Mononuclear cell (primary cell): ENCODE measurements at regions not wholly inside any gene's neighbourhood (a gene's known extent, or its start where the extent isn't known, plus 50 kb on each side); places are given as distances from the start of the nearest gene placed in this dataset.
"Not testable (repeated sequence)": the region's sequence is repeated elsewhere in the genome, so short reads cannot be mapped to it uniquely, and the experiment has no call there.

Source experiments
- H3K27me3 ChIP-seq: 2 replicates; pipeline ENCODE4 v1.6.0; 2011; ENCODE audit warnings: low read length, control low read depth; ENCODE audit not compliant: insufficient read depth
- H3K4me1 ChIP-seq: 2 replicates; pipeline ENCODE4 v1.5.1; 2011; ENCODE audit warnings: mild to moderate bottlenecking, low read length, control low read depth; ENCODE audit not compliant: insufficient read depth
- H3K4me3 ChIP-seq: 2 replicates; pipeline ENCODE4 v1.5.1; 2011; ENCODE audit warnings: mild to moderate bottlenecking, low read length, moderate library complexity
- H3K9me3 ChIP-seq: 2 replicates; pipeline ENCODE4 v1.5.1; 2011; ENCODE audit warnings: low read depth, mild to moderate bottlenecking, control low read depth, low read length

- H3K27me3 ChIP-seq = no peaks in the 10 kb centered on the region
- no peak overlapping the region for H3K4me3 ChIP-seq
- peaks cover 22% of the 10 kb centered on the region for H3K9me3 ChIP-seq
- no peaks in the 10 kb centered on the region for H3K4me1 ChIP-seq
Measured at GRCh38 chr4:189530848-189531247, 409.8 kb upstream of the FRG1 start.

- peaks cover 22% of the 10 kb centered on the region for H3K9me3 ChIP-seq
- H3K4me1 ChIP-seq = no peaks in the 10 kb centered on the region
- no peaks in the 10 kb centered on the region for H3K27me3 ChIP-seq
- H3K4me3 ChIP-seq = no peak overlapping the region
Measured at GRCh38 chr4:189533603-189534002, 407.1 kb upstream of the FRG1 start.

- H3K4me3 ChIP-seq = no peak overlapping the region
- H3K27me3 ChIP-seq = no peaks in the 10 kb centered on the region
- no peaks in the 10 kb centered on the region for H3K9me3 ChIP-seq
- no peaks in the 10 kb centered on the region for H3K4me1 ChIP-seq
Measured at GRCh38 chr4:189547559-189547958, 393.1 kb upstream of the FRG1 start.

GRCh38 chr4:189548484-189549125 is 392.1 kb upstream of the FRG1 start:
- H3K4me3 ChIP-seq = no peak overlapping the region
- H3K9me3 ChIP-seq = no peaks in the 10 kb centered on the region
- no peaks in the 10 kb centered on the region for H3K4me1 ChIP-seq
- H3K27me3 ChIP-seq = no peaks in the 10 kb centered on the region

DNA sequence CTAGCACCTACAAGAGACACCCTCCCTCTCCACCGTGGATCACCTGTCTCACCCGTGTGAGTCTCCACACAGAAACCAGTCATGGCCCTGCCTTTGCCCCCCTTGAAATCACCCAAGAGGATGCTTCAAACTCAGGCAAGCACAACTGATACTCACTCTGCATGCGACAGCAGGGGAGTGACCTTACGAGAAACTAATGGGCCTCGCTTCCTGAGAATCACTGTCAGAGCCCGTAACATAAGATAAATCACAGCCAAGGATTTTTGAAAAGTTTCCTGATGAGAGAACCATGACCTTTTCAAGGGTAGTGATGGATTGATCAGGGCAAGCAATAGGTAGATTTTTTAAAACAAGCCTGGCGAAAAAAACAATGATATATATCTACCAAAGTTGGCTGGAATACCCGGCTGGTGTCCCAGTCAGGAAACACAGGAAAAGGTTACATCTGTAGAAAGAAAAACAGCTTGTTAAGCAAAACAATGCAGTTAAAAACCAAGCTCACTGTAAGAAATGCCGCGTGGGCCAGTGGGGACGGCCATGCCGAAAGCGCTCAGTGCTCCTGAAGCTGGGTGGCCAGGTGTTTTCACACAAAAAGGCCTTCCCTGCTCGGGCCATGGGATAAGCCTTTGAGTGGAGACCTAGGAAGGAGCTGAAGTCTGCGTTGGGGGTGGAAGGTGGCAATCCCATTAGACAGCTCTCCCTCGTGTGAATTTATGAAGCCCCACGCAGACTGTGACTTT is 388.6 kb upstream of the FRG1 start:
- not testable (repeated sequence) for H3K27me3 ChIP-seq, H3K4me1 ChIP-seq, H3K4me3 ChIP-seq, H3K9me3 ChIP-seq

DNA sequence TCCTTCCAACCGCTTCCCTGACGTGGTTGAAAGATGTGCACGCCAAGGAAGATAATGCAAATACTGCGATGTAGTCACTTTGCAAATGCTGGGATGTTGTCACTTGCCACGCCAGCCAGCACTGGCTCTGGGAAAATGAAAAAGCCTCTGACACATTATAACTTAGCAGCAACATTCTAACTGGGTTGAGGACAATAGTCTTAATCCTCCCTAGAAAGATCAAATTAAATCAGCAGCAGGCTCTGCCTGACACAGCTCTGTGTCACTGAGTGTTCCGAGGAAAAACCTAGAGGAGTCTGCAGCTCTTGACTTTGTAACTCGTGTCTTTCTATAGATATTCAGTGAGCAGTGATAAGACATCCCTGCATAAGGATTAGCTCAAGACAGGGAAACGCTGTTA is 380.1 kb upstream of the FRG1 start:
- not testable (repeated sequence) for H3K4me1 ChIP-seq, H3K27me3 ChIP-seq

GRCh38 chr4:189563751-189564150 is 376.9 kb upstream of the FRG1 start:
- not testable (repeated sequence) for H3K27me3 ChIP-seq
- peaks cover 17% of the 10 kb centered on the region for H3K4me1 ChIP-seq

More for the DNA sequence above, 380.1 kb upstream of the FRG1 start:
- H3K9me3 ChIP-seq, H3K4me3 ChIP-seq: not testable (repeated sequence)

GRCh38 chr4:189566271-189566670 is 374.4 kb upstream of the FRG1 start:
- H3K27me3 ChIP-seq, H3K4me3 ChIP-seq, H3K9me3 ChIP-seq: not testable (repeated sequence)
- H3K4me1 ChIP-seq = peaks cover 17% of the 10 kb centered on the region

More at GRCh38 chr4:189563751-189564150, 376.9 kb upstream of the FRG1 start:
- H3K4me3 ChIP-seq, H3K9me3 ChIP-seq: not testable (repeated sequence)

- H3K4me1 ChIP-seq = peaks cover 17% of the 10 kb centered on the region
- H3K27me3 ChIP-seq, H3K9me3 ChIP-seq, H3K4me3 ChIP-seq: not testable (repeated sequence)
Measured at GRCh38 chr4:189566900-189567299, 373.8 kb upstream of the FRG1 start.

- not testable (repeated sequence) for H3K4me1 ChIP-seq
Measured at GRCh38 chr4:189579645-189580044, 361.0 kb upstream of the FRG1 start.

GRCh38 chr4:189586908-189587632 is 353.6 kb upstream of the FRG1 start:
- H3K27me3 ChIP-seq, H3K9me3 ChIP-seq: not testable (repeated sequence)

More at GRCh38 chr4:189579645-189580044, 361.0 kb upstream of the FRG1 start:
- not testable (repeated sequence) for H3K4me3 ChIP-seq, H3K9me3 ChIP-seq, H3K27me3 ChIP-seq

DNA sequence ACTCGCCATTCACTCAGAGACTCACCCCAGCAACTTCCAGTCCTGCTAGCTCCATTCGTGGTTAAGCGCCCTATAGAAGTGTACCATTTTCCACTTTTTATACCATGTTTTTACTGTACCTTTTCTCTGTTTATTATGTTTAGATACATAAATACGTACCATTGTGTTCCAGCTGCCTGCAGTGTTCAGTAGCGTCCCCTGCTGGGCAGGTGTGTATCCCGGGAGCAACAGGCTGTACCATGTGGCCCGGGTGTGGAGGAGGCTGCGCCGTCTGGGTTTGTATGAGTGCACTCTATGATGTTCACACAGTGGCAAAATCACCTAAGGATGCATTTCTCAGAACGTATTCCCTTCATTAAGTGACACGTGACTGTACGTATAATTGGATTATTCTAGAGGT is 351.5 kb upstream of the FRG1 start:
- H3K4me1 ChIP-seq, H3K9me3 ChIP-seq, H3K4me3 ChIP-seq, H3K27me3 ChIP-seq: not testable (repeated sequence)

More at GRCh38 chr4:189586908-189587632, 353.6 kb upstream of the FRG1 start:
- H3K4me3 ChIP-seq, H3K4me1 ChIP-seq: not testable (repeated sequence)

- Histone ChIP-seq H3K4me3 (no peak overlapping the region), H3K4me1 (no peaks in the 10 kb centered on the region), H3K9me3 (no peaks in the 10 kb centered on the region), H3K27me3 (no peaks in the 10 kb centered on the region)
Measured at GRCh38 chr4:189592890-189593289, 347.8 kb upstream of the FRG1 start.

DNA sequence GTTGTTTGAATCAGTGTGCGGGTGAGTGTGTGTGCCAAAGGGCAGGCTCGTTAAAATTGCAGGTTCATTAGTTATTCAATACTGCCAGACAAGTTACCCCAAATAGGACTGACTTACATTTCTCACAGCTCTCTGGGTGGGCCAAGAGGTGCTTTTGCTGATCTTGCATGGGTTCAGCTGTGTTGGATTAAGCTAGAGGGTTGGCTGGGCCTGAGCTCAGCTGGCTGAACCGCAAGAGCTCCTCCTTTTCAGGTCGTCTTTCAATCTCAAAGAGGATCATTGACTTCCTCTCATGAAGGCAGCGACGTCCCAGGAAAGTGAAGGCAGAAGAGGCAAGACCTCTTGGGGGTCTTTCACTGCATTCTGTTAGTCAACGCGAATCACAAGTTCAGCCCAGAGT is 343.3 kb upstream of the FRG1 start:
- Histone ChIP-seq H3K4me1 (no peaks in the 10 kb centered on the region), H3K27me3 (no peaks in the 10 kb centered on the region), H3K9me3 (no peaks in the 10 kb centered on the region), H3K4me3 (no peak overlapping the region)

DNA sequence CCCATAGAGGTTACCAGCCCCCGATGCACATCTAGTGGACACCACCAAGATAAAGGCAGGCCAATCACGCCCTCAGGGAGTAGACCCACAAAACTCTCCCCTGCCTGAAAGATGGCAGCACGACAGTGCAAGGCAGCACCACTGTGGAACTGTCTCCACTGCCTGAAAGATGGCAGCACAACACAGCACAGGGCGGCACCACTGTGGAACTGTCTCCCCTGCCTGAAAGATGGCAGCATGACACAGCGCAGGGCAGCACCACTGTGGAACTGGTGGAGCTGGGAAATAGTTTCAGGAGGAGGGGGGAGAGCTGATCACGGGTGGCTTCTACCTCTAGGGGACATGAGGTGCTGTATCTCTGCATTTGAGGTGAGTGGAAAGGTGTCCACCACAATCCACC is 340.4 kb upstream of the FRG1 start:
- H3K27me3 ChIP-seq = no peaks in the 10 kb centered on the region
- H3K4me1 ChIP-seq = no peaks in the 10 kb centered on the region

More for the DNA sequence above, 340.4 kb upstream of the FRG1 start:
- H3K4me3 ChIP-seq = no peak overlapping the region
- H3K9me3 ChIP-seq = no peaks in the 10 kb centered on the region
